DND-41 (cell line): ENCODE measurements at regions not wholly inside any gene's neighbourhood (a gene's known extent, or its start where the extent isn't known, plus 50 kb on each side); places are given as distances from the start of the nearest gene placed in this dataset.

Experiments used
- ATAC-seq: fragments of 200-7000 bp; cut with Tn5 transposase; 3 replicates; pipeline ENCODE4 v1.9.1; 2021; ENCODE audit warnings: low read depth; ENCODE audit not compliant: insufficient read depth
- DNase-seq: peaks from one replicate; pipeline ENCODE4 v3.0.0-alpha.2; 2020
- H2AFZ ChIP-seq: 2 replicates; pipeline ENCODE4 v1.6.0; 2012; ENCODE audit warnings: low read depth, low read length
- H3K27ac ChIP-seq: 2 replicates; pipeline ENCODE4 v1.5.1; 2012; ENCODE audit warnings: low read length, inconsistent platforms
- H3K27me3 ChIP-seq: fragments of 200-600 bp; sonication (generic); 2 replicates; pipeline ENCODE4 v1.6.0; 2012; ENCODE audit warnings: low read length, mild to moderate bottlenecking, inconsistent platforms; ENCODE audit not compliant: insufficient read depth, poor library complexity
- H3K36me3 ChIP-seq: 2 replicates; pipeline ENCODE4 v1.5.1; 2012; ENCODE audit warnings: low read length, inconsistent platforms; ENCODE audit not compliant: insufficient read depth
- H3K4me1 ChIP-seq: 2 replicates; pipeline ENCODE4 v1.5.1; 2012; ENCODE audit warnings: mild to moderate bottlenecking, low read length; ENCODE audit not compliant: insufficient read depth
- H3K4me2 ChIP-seq: 2 replicates; pipeline ENCODE4 v1.6.0; 2012; ENCODE audit warnings: mild to moderate bottlenecking, moderate library complexity, low read length, inconsistent platforms; ENCODE audit not compliant: insufficient read depth
- H3K4me3 ChIP-seq, 2 experiments: fragments of 200-600 bp in 1 of 2; shearing (Covaris generic) in 1 of 2; 2 replicates each; pipeline ENCODE4 v1.5.1; 2012 to 2016; ENCODE audit warnings: inconsistent platforms in 2 of 2, low read length in 2 of 2, mild to moderate bottlenecking in 2 of 2, low read depth in 1 of 2, moderate library complexity in 1 of 2
- H3K79me2 ChIP-seq: 2 replicates; pipeline ENCODE4 v1.6.0; 2012; ENCODE audit warnings: low read length, inconsistent platforms; ENCODE audit not compliant: insufficient read depth
- H3K9ac ChIP-seq: 2 replicates; pipeline ENCODE4 v1.6.0; 2012; ENCODE audit warnings: low read depth, mild to moderate bottlenecking, inconsistent platforms, low read length, moderate library complexity
- H3K9me3 ChIP-seq: 2 replicates; pipeline ENCODE4 v1.5.1; 2012; ENCODE audit warnings: low read length, moderate library complexity, mild to moderate bottlenecking, inconsistent platforms; ENCODE audit not compliant: insufficient read depth, severe bottlenecking
- H4K20me1 ChIP-seq: 2 replicates; pipeline ENCODE4 v1.6.0; 2012; ENCODE audit warnings: low read length; ENCODE audit not compliant: insufficient read depth
- CTCF ChIP-seq: IDR thresholded peaks from 2 replicates; pipeline ENCODE4 v1.5.1; 2012; ENCODE audit warnings: borderline replicate concordance, low read length, moderate library complexity, mild to moderate bottlenecking; ENCODE audit not compliant: poor library complexity, severe bottlenecking; ENCODE audit errors: extremely low read depth
- EZH2 ChIP-seq: IDR thresholded peaks from 3 replicates; pipeline ENCODE4 v1.6.1; 2012; ENCODE audit warnings: borderline replicate concordance, low read depth, mild to moderate bottlenecking, moderate library complexity, low read length, inconsistent platforms; ENCODE audit not compliant: severe bottlenecking

GRCh38 chr7:123329988-123330643, 130.3 kb upstream of the SLC13A1 start:
- Histone ChIP-seq H3K27ac (no peak overlapping the region), H3K9me3 (no peaks in the 10 kb centered on the region), H2AFZ (no peak overlapping the region), H3K4me2 (no peak overlapping the region), H3K79me2 (no peaks in the 10 kb centered on the region), H3K4me3 (no peak overlapping the region), H3K36me3 (no peaks in the 10 kb centered on the region), H3K27me3 (no peaks in the 10 kb centered on the region), H3K9ac (no peak overlapping the region), H4K20me1 (no peaks in the 10 kb centered on the region), H3K4me1 (no peaks in the 10 kb centered on the region)
- DNase-seq: no peak
- no peak for TF ChIP-seq EZH2
- no peak for TF ChIP-seq CTCF
- no peak for ATAC-seq

DNA sequence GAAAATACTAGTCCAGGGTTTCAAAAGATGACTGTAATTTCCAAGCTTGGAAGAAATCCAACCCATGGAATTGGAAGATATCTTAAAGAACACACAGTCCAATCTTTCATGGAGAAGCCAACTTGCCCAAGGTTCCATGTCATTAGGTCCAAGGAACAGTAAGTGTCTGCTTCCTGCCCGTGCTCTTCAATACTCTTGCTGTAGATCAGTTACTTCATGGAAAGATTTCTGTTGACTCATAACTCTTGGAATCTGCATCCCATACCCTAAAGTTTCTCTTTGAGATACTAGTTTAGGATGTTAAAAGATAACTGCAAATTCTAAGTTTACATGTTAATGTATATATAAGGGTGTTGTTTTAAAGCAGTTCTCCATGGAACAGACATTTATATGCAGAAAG, 127.9 kb upstream of the SLC13A1 start:
- no peak overlapping the region for H3K4me3 ChIP-seq
- H4K20me1 ChIP-seq: no peaks in the 10 kb centered on the region
- H3K36me3 ChIP-seq: no peaks in the 10 kb centered on the region
- no peaks in the 10 kb centered on the region for H3K79me2 ChIP-seq
- no peak for DNase-seq
- no peak overlapping the region for H2AFZ ChIP-seq
- ATAC-seq: no peak
- no peak overlapping the region for H3K9ac ChIP-seq
- H3K9me3 ChIP-seq: peaks cover 3% of the 10 kb centered on the region
- H3K4me2 ChIP-seq: no peak overlapping the region
- H3K4me1 ChIP-seq: no peaks in the 10 kb centered on the region
- no peak for TF ChIP-seq CTCF
- TF ChIP-seq EZH2: no peak
- no peak overlapping the region for H3K27ac ChIP-seq
- no peaks in the 10 kb centered on the region for H3K27me3 ChIP-seq

DNA sequence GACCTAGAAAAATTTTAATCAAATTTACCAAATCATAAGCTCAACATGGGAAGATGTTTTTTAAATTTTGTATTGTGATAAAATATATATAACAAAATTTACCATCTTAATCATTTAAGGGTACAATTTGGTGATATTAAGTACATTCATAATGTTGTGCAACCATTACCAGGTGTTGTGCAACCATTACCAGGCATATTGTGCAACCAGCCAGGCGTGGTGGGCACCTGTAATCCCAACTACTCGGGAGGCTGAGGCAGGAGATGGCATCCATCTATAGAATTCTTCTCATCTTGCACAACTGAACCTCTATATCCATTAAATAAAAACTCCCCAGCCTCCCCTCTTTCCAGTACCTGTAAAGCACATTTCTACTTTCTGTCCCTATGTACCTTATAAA, 124.5 kb upstream of the SLC13A1 start:
- Histone ChIP-seq H3K4me3 (no peak overlapping the region), H3K4me1 (no peaks in the 10 kb centered on the region), H3K36me3 (no peaks in the 10 kb centered on the region), H3K27me3 (no peaks in the 10 kb centered on the region), H3K79me2 (no peaks in the 10 kb centered on the region), H3K27ac (no peak overlapping the region), H3K9me3 (peaks cover 3% of the 10 kb centered on the region), H3K4me2 (no peak overlapping the region), H2AFZ (no peak overlapping the region), H4K20me1 (no peaks in the 10 kb centered on the region), H3K9ac (no peak overlapping the region)
- no peak for TF ChIP-seq CTCF
- TF ChIP-seq EZH2: no peak
- no peak for ATAC-seq
- DNase-seq: no peak
